IMR-90 (cell line): ENCODE measurements at regions not wholly inside any gene's neighbourhood (a gene's known extent, or its start where the extent isn't known, plus 50 kb on each side); places are given as distances from the start of the nearest gene placed in this dataset.

Experiments used
- ATAC-seq: fragments of 200-7000 bp; cut with Tn5 transposase; 2 replicates; pipeline ENCODE4 v1.9.1; 2020; ENCODE audit warnings: low read depth, mild to moderate bottlenecking, moderate library complexity
- BruUV-seq: library from RNA; stranded (reverse); fragments of 400-500 nt; replicated peaks from 2 replicates; lab custom pipeline; 2021; lab: Mats Ljungman, UMichigan
- CTCF ChIA-PET: fragments of 300-600 bp; formaldehyde crosslinking; extraction: SDS; loops from one replicate; lab custom pipeline; 2021; ENCODE audit warnings: antibody characterized with exemption; lab: Yijun Ruan, JAX
- POLR2A ChIA-PET: fragments of 300-600 bp; sonication (Branson Sonifier 250); formaldehyde crosslinking; loops from one replicate; lab custom pipeline; 2022; ENCODE audit warnings: antibody characterized with exemption; ENCODE audit not compliant: unreplicated experiment; lab: Charles Lee
- DNase-seq: peaks from one replicate; pipeline ENCODE4 v3.0.0; 2013
- H2AFZ ChIP-seq: replicated peaks from 2 replicates; pipeline ENCODE3; 2013; ENCODE audit warnings: low read length, mild to moderate bottlenecking; ENCODE audit not compliant: poor library complexity
- H2AK5ac ChIP-seq: 2 replicates; pipeline ENCODE4 v1.6.1; 2013; ENCODE audit warnings: low read depth, low read length, inconsistent platforms
- H2AK9ac ChIP-seq: replicated peaks from 2 replicates; pipeline ENCODE3; 2013; ENCODE audit warnings: mild to moderate bottlenecking, low read depth, low read length, moderate library complexity; ENCODE audit not compliant: poor library complexity
- H2BK120ac ChIP-seq: 2 replicates; pipeline ENCODE4 v1.6.1; 2013; ENCODE audit warnings: low read depth, low read length, inconsistent platforms
- H2BK15ac ChIP-seq: 3 replicates; pipeline ENCODE4 v1.6.1; 2013; ENCODE audit warnings: low read depth, low read length, inconsistent platforms
- H2BK20ac ChIP-seq: 2 replicates; pipeline ENCODE4 v1.6.1; 2013; ENCODE audit warnings: low read depth, mild to moderate bottlenecking, inconsistent platforms, low read length, moderate library complexity
- H2BK5ac ChIP-seq: 2 replicates; pipeline ENCODE4 v1.6.1; 2013; ENCODE audit warnings: mild to moderate bottlenecking, low read depth, low read length, inconsistent platforms; ENCODE audit not compliant: poor library complexity, severe bottlenecking
- H3K14ac ChIP-seq: replicated peaks from 2 replicates; pipeline ENCODE4 v1.6.1; 2013; ENCODE audit warnings: low read depth, low read length, inconsistent platforms
- H3K18ac ChIP-seq: 2 replicates; pipeline ENCODE4 v1.6.1; 2013; ENCODE audit warnings: low read depth, low read length, control low read depth
- H3K23ac ChIP-seq: 2 replicates; pipeline ENCODE4 v1.6.1; 2013; ENCODE audit warnings: low read depth, low read length, inconsistent platforms
- H3K27ac ChIP-seq: 2 replicates; pipeline ENCODE4 v1.5.1; 2013; ENCODE audit warnings: mild to moderate bottlenecking, control low read depth, low read length; ENCODE audit not compliant: insufficient read depth
- H3K27me3 ChIP-seq: 2 replicates; pipeline ENCODE4 v1.6.1; 2013; ENCODE audit warnings: low read length; ENCODE audit not compliant: control insufficient read depth, insufficient read depth
- H3K36me3 ChIP-seq: 2 replicates; pipeline ENCODE4 v1.6.1; 2013; ENCODE audit warnings: low read length, mixed read lengths; ENCODE audit not compliant: control insufficient read depth, insufficient read depth
- H3K4ac ChIP-seq: 2 replicates; pipeline ENCODE4 v1.6.1; 2013; ENCODE audit warnings: low read depth, low read length, inconsistent platforms
- H3K4me1 ChIP-seq: 2 replicates; pipeline ENCODE4 v1.6.1; 2013; ENCODE audit warnings: low read length, mixed read lengths; ENCODE audit not compliant: control insufficient read depth, insufficient read depth
- H3K4me2 ChIP-seq: 2 replicates; pipeline ENCODE4 v1.6.1; 2013; ENCODE audit warnings: low read depth, mild to moderate bottlenecking, control low read depth, low read length, moderate library complexity
- H3K4me3 ChIP-seq: 2 replicates; pipeline ENCODE4 v1.5.1; 2013; ENCODE audit warnings: low read depth, mild to moderate bottlenecking, control low read depth, low read length, moderate library complexity; ENCODE audit not compliant: insufficient read depth
- H3K56ac ChIP-seq: 2 replicates; pipeline ENCODE4 v1.6.1; 2013; ENCODE audit warnings: low read length, inconsistent platforms; ENCODE audit not compliant: insufficient read depth; ENCODE audit errors: extremely low read depth
- H3K79me1 ChIP-seq, 2 experiments: 2 replicates each; pipeline ENCODE4 v1.6.1; 2013; ENCODE audit warnings: low read length in 2 of 2, inconsistent platforms in 1 of 2, low read depth in 1 of 2
- H3K9ac ChIP-seq: 2 replicates; pipeline ENCODE4 v1.6.1; 2013; ENCODE audit warnings: low read depth, low read length, control low read depth
- H3K9me1 ChIP-seq: 2 replicates; pipeline ENCODE4 v1.6.1; 2013; ENCODE audit warnings: low read length, inconsistent platforms; ENCODE audit not compliant: insufficient read depth
- H3K9me3 ChIP-seq: 2 replicates; pipeline ENCODE4 v1.6.1; 2013; ENCODE audit warnings: low read length; ENCODE audit not compliant: control insufficient read depth, insufficient read depth
- H4K20me1 ChIP-seq: 2 replicates; pipeline ENCODE4 v1.6.1; 2013; ENCODE audit warnings: low read length, inconsistent platforms; ENCODE audit not compliant: insufficient read depth
- H4K5ac ChIP-seq: 2 replicates; pipeline ENCODE4 v1.6.1; 2013; ENCODE audit warnings: mild to moderate bottlenecking, low read depth, low read length, control low read depth
- H4K8ac ChIP-seq, 2 experiments: 2 replicates each; pipeline ENCODE4 v1.6.1; 2013; ENCODE audit warnings: low read depth in 2 of 2, low read length in 2 of 2, control low read depth in 1 of 2, inconsistent platforms in 1 of 2
- H4K91ac ChIP-seq: 2 replicates; pipeline ENCODE4 v1.6.1; 2013; ENCODE audit warnings: low read depth, low read length, inconsistent platforms; ENCODE audit not compliant: insufficient read depth
- BHLHE40 ChIP-seq: fragments of 150-350 bp; IDR thresholded peaks from 2 replicates; pipeline ENCODE4 v1.6.1; 2016; ENCODE audit warnings: mild to moderate bottlenecking, low read depth, low read length
- CEBPB ChIP-seq: IDR thresholded peaks from 2 replicates; pipeline ENCODE4 v1.6.1; 2012; ENCODE audit warnings: low read depth, low read length, improper control_type of control experiment
- CHD1 ChIP-seq: IDR thresholded peaks from 2 replicates; pipeline ENCODE4 v1.6.1; 2012; ENCODE audit warnings: low read depth, low read length, improper control_type of control experiment
- FOS ChIP-seq: fragments of 150-350 bp; IDR thresholded peaks from 2 replicates; pipeline ENCODE4 v1.6.1; 2016; ENCODE audit warnings: low read depth, low read length
- MAFK ChIP-seq: IDR thresholded peaks from 2 replicates; pipeline ENCODE4 v1.6.1; 2012; ENCODE audit warnings: low read depth, low read length, improper control_type of control experiment
- MAZ ChIP-seq: IDR thresholded peaks from 2 replicates; pipeline ENCODE4 v1.6.1; 2012; ENCODE audit warnings: low read depth, mild to moderate bottlenecking, low read length, improper control_type of control experiment, moderate library complexity, borderline replicate concordance
- MXI1 ChIP-seq: IDR thresholded peaks from 2 replicates; pipeline ENCODE4 v1.6.1; 2012; ENCODE audit warnings: low read depth, mild to moderate bottlenecking, low read length, moderate library complexity, borderline replicate concordance
- NFE2L2 ChIP-seq: fragments of 150-350 bp; IDR thresholded peaks from 2 replicates; pipeline ENCODE4 v1.6.1; 2016; ENCODE audit warnings: low read depth, mild to moderate bottlenecking, low read length
- POLR2A ChIP-seq: IDR thresholded peaks from 2 replicates; pipeline ENCODE4 v1.6.1; 2012; ENCODE audit warnings: mild to moderate bottlenecking, low read depth, low read length
- RAD21 ChIP-seq: IDR thresholded peaks from 2 replicates; pipeline ENCODE4 v1.6.1; 2012; ENCODE audit warnings: low read length, improper control_type of control experiment
- RCOR1 ChIP-seq: IDR thresholded peaks from 2 replicates; pipeline ENCODE4 v1.6.1; 2012; ENCODE audit warnings: mild to moderate bottlenecking, low read length, improper control_type of control experiment; ENCODE audit not compliant: insufficient replicate concordance
- RFX5 ChIP-seq: IDR thresholded peaks from 2 replicates; pipeline ENCODE4 v1.8.0; 2012; ENCODE audit warnings: low read depth, mild to moderate bottlenecking, low read length, moderate library complexity
- SMC3 ChIP-seq: fragments of 150-350 bp; IDR thresholded peaks from 2 replicates; pipeline ENCODE4 v1.6.1; 2016; ENCODE audit warnings: low read depth, mild to moderate bottlenecking, antibody characterized with exemption, low read length, moderate library complexity
- WGBS, 2 experiments: methylation state at CpG; one replicate each; pipeline versions ENCODE4 v1.1.5 to v1.1.7; 2013; ENCODE audit warnings: missing lambda C conversion rate in 2 of 2; ENCODE audit not compliant: insufficient read length in 1 of 2; ENCODE audit errors: extremely low coverage in 2 of 2; 5-methylcytosine and 5-hydroxymethylcytosine counted together
- dilution Hi-C: fragments of 300-500 bp; cut with HindIII; formaldehyde crosslinking; loops from one replicate; pipeline ENCODE4 v1.14.3; 2018; ENCODE audit warnings: low sequenced_read_pairs; ENCODE audit not compliant: unreplicated experiment
- in situ Hi-C: fragments of 300-500 bp; cut with MboI; formaldehyde crosslinking; loops from 3 replicates; pipeline ENCODE4 v1.14.3; 2019; ENCODE audit warnings: low sequenced_read_pairs, inconsistent platforms, mixed read lengths
- intact Hi-C: fragments of 100-400 bp; cut with micrococcal nuclease; formaldehyde crosslinking; loops from 2 replicates; pipeline ENCODE4 v1.10.0; 2022
- TF ChIP-seq, protein P1 (sequence below): conservative IDR thresholded peaks from 2 replicates; pipeline ENCODE4 v1.5.1; 2012; ENCODE audit warnings: mild to moderate bottlenecking, low read depth, low read length, improper control_type of control experiment
- TF ChIP-seq, protein P2 (sequence below): fragments of 150-350 bp; IDR thresholded peaks from 2 replicates; pipeline ENCODE4 v1.6.1; 2017; ENCODE audit warnings: mild to moderate bottlenecking, antibody characterized with exemption, low read length, low read depth
- TF ChIP-seq, protein P3 (sequence below): fragments of 150-350 bp; IDR thresholded peaks from 2 replicates; pipeline ENCODE4 v1.6.1; 2016; ENCODE audit warnings: low read depth, mild to moderate bottlenecking, low read length, moderate library complexity, borderline replicate concordance

DNA sequence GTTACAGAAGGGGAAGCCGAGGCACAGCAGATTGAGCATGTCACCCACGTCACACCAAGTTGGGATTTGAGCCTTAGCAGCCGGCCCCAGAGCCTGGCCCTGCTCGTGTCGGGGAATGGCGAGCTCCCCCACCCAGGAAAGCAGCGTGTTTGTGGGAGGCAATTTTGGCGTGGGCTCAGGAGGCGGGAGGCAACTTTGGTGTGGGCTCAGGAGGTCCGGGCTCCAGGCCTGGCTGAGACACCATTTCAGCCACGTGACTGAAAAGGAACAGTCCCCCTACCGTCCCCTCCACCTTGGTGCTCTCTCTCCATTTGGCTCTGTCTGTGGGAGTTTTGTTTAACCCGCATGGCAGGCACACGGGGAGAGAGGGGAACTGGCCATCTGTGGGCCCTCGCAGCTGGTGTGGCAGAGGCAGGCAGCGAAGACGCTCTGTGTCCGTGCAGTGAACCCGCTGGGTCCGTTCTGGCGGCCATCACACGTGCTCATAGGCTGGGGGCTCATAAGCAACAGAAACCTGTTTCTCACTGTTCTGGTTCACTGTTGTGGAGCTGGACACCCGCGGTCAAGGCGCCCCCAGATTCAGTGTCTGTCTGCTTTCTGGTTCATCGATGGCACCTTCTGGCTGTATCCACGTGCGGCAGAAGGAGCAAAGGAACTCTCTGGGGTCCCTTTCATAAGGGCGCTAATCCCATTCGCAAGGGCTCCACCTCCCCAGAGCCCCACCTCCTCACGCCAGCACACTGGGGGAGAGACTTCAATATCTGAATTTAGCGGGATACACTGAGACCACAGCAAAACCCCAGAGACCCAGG is 110.2 kb downstream of the CRYAA start:
- Histone ChIP-seq H3K23ac (no peak overlapping the region), H3K9me1 (no peaks in the 10 kb centered on the region), H2AK9ac (no peak overlapping the region), H2BK5ac (no peak overlapping the region), H3K79me1 (no peaks in the 10 kb centered on the region), H3K9me3 (no peaks in the 10 kb centered on the region), H2BK20ac (no peak overlapping the region), H4K8ac (no peak overlapping the region), H3K14ac (no peak overlapping the region), H3K27me3 (peaks cover 41% of the 10 kb centered on the region), H4K20me1 (no peaks in the 10 kb centered on the region; the same call in 1 of the 2 replicates), H4K5ac (no peak overlapping the region), H3K4ac (no peak overlapping the region), H3K56ac (no peak overlapping the region), H2BK120ac (no peak overlapping the region), H3K36me3 (no peaks in the 10 kb centered on the region), H3K9ac (no peak overlapping the region), H4K91ac (no peak overlapping the region), H2AK5ac (no peak overlapping the region), H3K18ac (no peak overlapping the region), H3K27ac (no peak overlapping the region), H3K4me1 (no peaks in the 10 kb centered on the region), H3K4me2 (no peak overlapping the region), H2BK15ac (no peak overlapping the region), H2AFZ (no peak overlapping the region), H3K4me3 (no peak overlapping the region)
- POLR2A ChIA-PET, result no interaction called here
- DNase-seq (no peak), ATAC-seq (no peak)
- TF ChIP-seq RFX5, result no peak
- TF ChIP-seq NFE2L2, result no peak
- TF ChIP-seq RCOR1, result no peak
- TF ChIP-seq, protein P1, sequence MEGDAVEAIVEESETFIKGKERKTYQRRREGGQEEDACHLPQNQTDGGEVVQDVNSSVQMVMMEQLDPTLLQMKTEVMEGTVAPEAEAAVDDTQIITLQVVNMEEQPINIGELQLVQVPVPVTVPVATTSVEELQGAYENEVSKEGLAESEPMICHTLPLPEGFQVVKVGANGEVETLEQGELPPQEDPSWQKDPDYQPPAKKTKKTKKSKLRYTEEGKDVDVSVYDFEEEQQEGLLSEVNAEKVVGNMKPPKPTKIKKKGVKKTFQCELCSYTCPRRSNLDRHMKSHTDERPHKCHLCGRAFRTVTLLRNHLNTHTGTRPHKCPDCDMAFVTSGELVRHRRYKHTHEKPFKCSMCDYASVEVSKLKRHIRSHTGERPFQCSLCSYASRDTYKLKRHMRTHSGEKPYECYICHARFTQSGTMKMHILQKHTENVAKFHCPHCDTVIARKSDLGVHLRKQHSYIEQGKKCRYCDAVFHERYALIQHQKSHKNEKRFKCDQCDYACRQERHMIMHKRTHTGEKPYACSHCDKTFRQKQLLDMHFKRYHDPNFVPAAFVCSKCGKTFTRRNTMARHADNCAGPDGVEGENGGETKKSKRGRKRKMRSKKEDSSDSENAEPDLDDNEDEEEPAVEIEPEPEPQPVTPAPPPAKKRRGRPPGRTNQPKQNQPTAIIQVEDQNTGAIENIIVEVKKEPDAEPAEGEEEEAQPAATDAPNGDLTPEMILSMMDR, result no peak
- TF ChIP-seq, protein P2, sequence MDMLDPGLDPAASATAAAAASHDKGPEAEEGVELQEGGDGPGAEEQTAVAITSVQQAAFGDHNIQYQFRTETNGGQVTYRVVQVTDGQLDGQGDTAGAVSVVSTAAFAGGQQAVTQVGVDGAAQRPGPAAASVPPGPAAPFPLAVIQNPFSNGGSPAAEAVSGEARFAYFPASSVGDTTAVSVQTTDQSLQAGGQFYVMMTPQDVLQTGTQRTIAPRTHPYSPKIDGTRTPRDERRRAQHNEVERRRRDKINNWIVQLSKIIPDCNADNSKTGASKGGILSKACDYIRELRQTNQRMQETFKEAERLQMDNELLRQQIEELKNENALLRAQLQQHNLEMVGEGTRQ, result no peak
- TF ChIP-seq FOS, result no peak
- TF ChIP-seq POLR2A, result no peak
- TF ChIP-seq, protein P3, sequence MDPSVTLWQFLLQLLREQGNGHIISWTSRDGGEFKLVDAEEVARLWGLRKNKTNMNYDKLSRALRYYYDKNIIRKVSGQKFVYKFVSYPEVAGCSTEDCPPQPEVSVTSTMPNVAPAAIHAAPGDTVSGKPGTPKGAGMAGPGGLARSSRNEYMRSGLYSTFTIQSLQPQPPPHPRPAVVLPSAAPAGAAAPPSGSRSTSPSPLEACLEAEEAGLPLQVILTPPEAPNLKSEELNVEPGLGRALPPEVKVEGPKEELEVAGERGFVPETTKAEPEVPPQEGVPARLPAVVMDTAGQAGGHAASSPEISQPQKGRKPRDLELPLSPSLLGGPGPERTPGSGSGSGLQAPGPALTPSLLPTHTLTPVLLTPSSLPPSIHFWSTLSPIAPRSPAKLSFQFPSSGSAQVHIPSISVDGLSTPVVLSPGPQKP, result no peak
- no peak for TF ChIP-seq CEBPB
- no peak for TF ChIP-seq CHD1
- no peak for TF ChIP-seq BHLHE40
- no peak for TF ChIP-seq RAD21
- no peak for TF ChIP-seq MXI1
- no peak for TF ChIP-seq MAFK
- TF ChIP-seq SMC3, result no peak
- no peak for TF ChIP-seq MAZ
- in situ Hi-C loops, result no loop called here
- dilution Hi-C loops, result no loop called here
- 61% methylated on average over 19 of the region's 32 CpGs; no CpG with 5 or more reads in 1 of the 2 experiments for WGBS, 2 experiments
- BruUV-seq, result no TSS peak
- intact Hi-C loops, result no loop called here
- CTCF ChIA-PET, result no interaction called here
